ENCODE measurements at regions not wholly inside any gene's neighbourhood (a gene's known extent, or its start where the extent isn't known, plus 50 kb on each side); places are given as distances from the start of the nearest gene placed in this dataset.

- no peak for DNase-seq (ENCODE audit: low read depth)
These were observed 147.7 kb upstream of the TBL1X start for GRCh38 chrX:9317176-9317575.

GRCh38 chrX:9318213-9318612 lies 146.6 kb upstream of the TBL1X start:
- DNase-seq (ENCODE audit: low read depth): no peak

GRCh38 chrX:9318766-9319165 lies 146.1 kb upstream of the TBL1X start:
- DNase-seq (ENCODE audit: low read depth): no peak

- no peak for DNase-seq (ENCODE audit: low read depth)
These were observed 143.9 kb upstream of the TBL1X start for GRCh38 chrX:9320940-9321339.

GRCh38 chrX:9324676-9325075 lies 140.2 kb upstream of the TBL1X start:
- no peak for DNase-seq (ENCODE audit: low read depth)

GRCh38 chrX:9326369-9326768 lies 138.5 kb upstream of the TBL1X start:
- DNase-seq (ENCODE audit: low read depth): no peak

- no peak for DNase-seq (ENCODE audit: low read depth)
These were observed 137.6 kb upstream of the TBL1X start for GRCh38 chrX:9327086-9327746.

- DNase-seq (ENCODE audit: low read depth): no peak
These were observed 137.1 kb upstream of the TBL1X start for GRCh38 chrX:9327747-9328145.

GRCh38 chrX:9329056-9329455 lies 135.8 kb upstream of the TBL1X start:
- no peak for DNase-seq (ENCODE audit: low read depth)

- DNase-seq (ENCODE audit: low read depth): no peak
These were observed 134.4 kb upstream of the TBL1X start for GRCh38 chrX:9330249-9330982.

GRCh38 chrX:9333873-9334560 lies 130.8 kb upstream of the TBL1X start:
- DNase-seq (ENCODE audit: low read depth): no peak

- DNase-seq (ENCODE audit: low read depth): no peak
These were observed 129.6 kb upstream of the TBL1X start for GRCh38 chrX:9335251-9335650.

- no peak for DNase-seq (ENCODE audit: low read depth)
These were observed 128.4 kb upstream of the TBL1X start for GRCh38 chrX:9336456-9336855.

GRCh38 chrX:9337046-9337445 lies 127.8 kb upstream of the TBL1X start:
- no peak for DNase-seq (ENCODE audit: low read depth)

GRCh38 chrX:9338986-9339385 lies 125.9 kb upstream of the TBL1X start:
- no peak for DNase-seq (ENCODE audit: low read depth)

- no peak for DNase-seq (ENCODE audit: low read depth)
These were observed 125.0 kb upstream of the TBL1X start for GRCh38 chrX:9339603-9340491.

GRCh38 chrX:9340598-9341290 lies 124.1 kb upstream of the TBL1X start:
- DNase-seq (ENCODE audit: low read depth): no peak

- no peak for DNase-seq (ENCODE audit: low read depth)
These were observed 123.3 kb upstream of the TBL1X start for GRCh38 chrX:9341291-9342201.

- DNase-seq (ENCODE audit: low read depth): no peak
These were observed 122.3 kb upstream of the TBL1X start for GRCh38 chrX:9342561-9343051.

GRCh38 chrX:9343971-9344370 lies 120.9 kb upstream of the TBL1X start:
- no peak for DNase-seq (ENCODE audit: low read depth)
